Suprapubic skin (tissue), 4 donors: ENCODE measurements at regions not wholly inside any gene's neighbourhood (a gene's known extent, or its start where the extent isn't known, plus 50 kb on each side); places are given as distances from the start of the nearest gene placed in this dataset.

Experiments
- POLR2A ChIP-seq, 2 donors: fragments of 450-650 bp; IDR thresholded peaks; one replicate each; pipeline ENCODE4 v1.6.1; 2017; ENCODE audit warnings: antibody characterized with exemption in 2 of 2, mild to moderate bottlenecking in 2 of 2, moderate library complexity in 2 of 2
- POLR2AphosphoS5 ChIP-seq, 3 donors: sonication (generic); formaldehyde crosslinking; IDR thresholded peaks; one replicate each; pipeline ENCODE4 v1.6.1; 2017; ENCODE audit warnings: antibody characterized with exemption in 3 of 3
- TF ChIP-seq, protein P1 (sequence below), 2 donors: fragments of 200-600 bp in 1 of 2; fragments of 450-650 bp in 1 of 2; sonication (generic) in 1 of 2; IDR thresholded peaks; one replicate each; pipeline ENCODE4 v1.5.1; 2016 to 2019; ENCODE audit warnings: antibody characterized with exemption in 2 of 2, mild to moderate bottlenecking in 1 of 2, moderate library complexity in 1 of 2

GRCh38 chr3:36212251-36212650, 168.1 kb upstream of the STAC start:
- TF ChIP-seq, protein P1, sequence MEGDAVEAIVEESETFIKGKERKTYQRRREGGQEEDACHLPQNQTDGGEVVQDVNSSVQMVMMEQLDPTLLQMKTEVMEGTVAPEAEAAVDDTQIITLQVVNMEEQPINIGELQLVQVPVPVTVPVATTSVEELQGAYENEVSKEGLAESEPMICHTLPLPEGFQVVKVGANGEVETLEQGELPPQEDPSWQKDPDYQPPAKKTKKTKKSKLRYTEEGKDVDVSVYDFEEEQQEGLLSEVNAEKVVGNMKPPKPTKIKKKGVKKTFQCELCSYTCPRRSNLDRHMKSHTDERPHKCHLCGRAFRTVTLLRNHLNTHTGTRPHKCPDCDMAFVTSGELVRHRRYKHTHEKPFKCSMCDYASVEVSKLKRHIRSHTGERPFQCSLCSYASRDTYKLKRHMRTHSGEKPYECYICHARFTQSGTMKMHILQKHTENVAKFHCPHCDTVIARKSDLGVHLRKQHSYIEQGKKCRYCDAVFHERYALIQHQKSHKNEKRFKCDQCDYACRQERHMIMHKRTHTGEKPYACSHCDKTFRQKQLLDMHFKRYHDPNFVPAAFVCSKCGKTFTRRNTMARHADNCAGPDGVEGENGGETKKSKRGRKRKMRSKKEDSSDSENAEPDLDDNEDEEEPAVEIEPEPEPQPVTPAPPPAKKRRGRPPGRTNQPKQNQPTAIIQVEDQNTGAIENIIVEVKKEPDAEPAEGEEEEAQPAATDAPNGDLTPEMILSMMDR (IDR thresholded peaks at IDR 0.05): no peak
- TF ChIP-seq POLR2AphosphoS5 (IDR thresholded peaks at IDR 0.05) (no peak), POLR2A (IDR thresholded peaks at IDR 0.05) (no peak)
